ENCODE measurements at regions not wholly inside any gene's neighbourhood (a gene's known extent, or its start where the extent isn't known, plus 50 kb on each side); places are given as distances from the start of the nearest gene placed in this dataset.

DNA sequence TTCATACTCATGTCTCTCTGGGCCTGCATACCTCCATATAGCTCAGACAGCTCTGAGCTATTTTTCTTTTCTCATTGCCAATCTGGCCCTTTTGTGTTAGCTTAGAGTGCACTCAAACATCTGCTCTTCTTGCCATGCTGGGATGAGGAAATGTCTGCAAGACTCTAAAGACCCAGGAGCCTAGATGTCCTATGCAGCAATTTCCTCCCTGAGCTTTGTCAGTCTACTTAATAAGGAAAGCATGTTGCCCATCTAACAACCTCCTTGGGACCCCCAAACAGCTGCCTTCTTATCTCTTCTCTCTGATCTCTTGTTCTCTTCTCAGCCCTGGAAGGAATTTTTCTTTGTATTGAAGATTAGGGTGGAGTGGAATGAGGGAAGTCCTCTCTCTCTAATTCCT is 69.2 kb downstream of the UCHL1 start:
- ATAC-seq (ENCODE audit: low read depth) (no peak), DNase-seq (no peak)
- Histone ChIP-seq H3K4me3 (ENCODE audit: insufficient read depth, low read depth, low read length) (no peak overlapping the region), H3K27ac (ENCODE audit: insufficient read depth, low read length) (no peak overlapping the region), H3K9me3 (ENCODE audit: control insufficient read depth, insufficient read depth, low read length) (no peaks in the 10 kb centered on the region), H3K36me3 (ENCODE audit: control insufficient read depth, insufficient read depth, low read length) (no peaks in the 10 kb centered on the region), H2BK5ac (ENCODE audit: low read depth, low read length, poor library complexity, severe bottlenecking) (no peak overlapping the region), H3K18ac (ENCODE audit: low read depth, low read length) (no peak overlapping the region), H3K23ac (ENCODE audit: low read depth, low read length) (no peak overlapping the region), H4K8ac (ENCODE audit: low read depth in 2 of 2, low read length in 2 of 2) (no peak overlapping the region), H2AFZ (replicated peaks; ENCODE audit: low read length, poor library complexity) (no peak overlapping the region), H2BK120ac (ENCODE audit: low read depth, low read length) (no peak overlapping the region), H2AK5ac (ENCODE audit: low read depth, low read length) (no peak overlapping the region), H3K79me1 (ENCODE audit: low read depth in 1 of 2, low read length in 2 of 2) (no peaks in the 10 kb centered on the region), H2AK9ac (replicated peaks; ENCODE audit: low read depth, low read length, poor library complexity) (no peak overlapping the region), H2BK20ac (ENCODE audit: low read depth, low read length) (no peak overlapping the region), H3K9ac (ENCODE audit: low read depth, low read length) (no peak overlapping the region), H3K9me1 (ENCODE audit: insufficient read depth, low read length) (no peaks in the 10 kb centered on the region), H3K56ac (ENCODE audit: extremely low read depth, insufficient read depth, low read length) (no peak overlapping the region), H3K4ac (ENCODE audit: low read depth, low read length) (no peak overlapping the region), H2BK15ac (ENCODE audit: low read depth, low read length) (no peak overlapping the region), H3K27me3 (ENCODE audit: control insufficient read depth, insufficient read depth, low read length) (peaks cover 7% of the 10 kb centered on the region), H4K91ac (ENCODE audit: insufficient read depth, low read depth, low read length) (no peak overlapping the region), H3K4me1 (ENCODE audit: control insufficient read depth, insufficient read depth, low read length) (no peaks in the 10 kb centered on the region), H3K4me2 (ENCODE audit: low read depth, low read length) (no peak overlapping the region), H4K5ac (ENCODE audit: low read depth, low read length) (no peak overlapping the region), H3K14ac (replicated peaks; ENCODE audit: low read depth, low read length) (no peak overlapping the region), H4K20me1 (ENCODE audit: insufficient read depth, low read length) (no peaks in the 10 kb centered on the region)
- TF ChIP-seq, protein P1, sequence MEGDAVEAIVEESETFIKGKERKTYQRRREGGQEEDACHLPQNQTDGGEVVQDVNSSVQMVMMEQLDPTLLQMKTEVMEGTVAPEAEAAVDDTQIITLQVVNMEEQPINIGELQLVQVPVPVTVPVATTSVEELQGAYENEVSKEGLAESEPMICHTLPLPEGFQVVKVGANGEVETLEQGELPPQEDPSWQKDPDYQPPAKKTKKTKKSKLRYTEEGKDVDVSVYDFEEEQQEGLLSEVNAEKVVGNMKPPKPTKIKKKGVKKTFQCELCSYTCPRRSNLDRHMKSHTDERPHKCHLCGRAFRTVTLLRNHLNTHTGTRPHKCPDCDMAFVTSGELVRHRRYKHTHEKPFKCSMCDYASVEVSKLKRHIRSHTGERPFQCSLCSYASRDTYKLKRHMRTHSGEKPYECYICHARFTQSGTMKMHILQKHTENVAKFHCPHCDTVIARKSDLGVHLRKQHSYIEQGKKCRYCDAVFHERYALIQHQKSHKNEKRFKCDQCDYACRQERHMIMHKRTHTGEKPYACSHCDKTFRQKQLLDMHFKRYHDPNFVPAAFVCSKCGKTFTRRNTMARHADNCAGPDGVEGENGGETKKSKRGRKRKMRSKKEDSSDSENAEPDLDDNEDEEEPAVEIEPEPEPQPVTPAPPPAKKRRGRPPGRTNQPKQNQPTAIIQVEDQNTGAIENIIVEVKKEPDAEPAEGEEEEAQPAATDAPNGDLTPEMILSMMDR (conservative IDR thresholded peaks at IDR 0.05; ENCODE audit: low read depth, low read length), result no peak
- no peak for TF ChIP-seq MAZ (IDR thresholded peaks at IDR 0.05; ENCODE audit: borderline replicate concordance, low read depth, low read length)
- TF ChIP-seq FOS (IDR thresholded peaks at IDR 0.05; ENCODE audit: low read depth, low read length), result no peak
- TF ChIP-seq, protein P2, sequence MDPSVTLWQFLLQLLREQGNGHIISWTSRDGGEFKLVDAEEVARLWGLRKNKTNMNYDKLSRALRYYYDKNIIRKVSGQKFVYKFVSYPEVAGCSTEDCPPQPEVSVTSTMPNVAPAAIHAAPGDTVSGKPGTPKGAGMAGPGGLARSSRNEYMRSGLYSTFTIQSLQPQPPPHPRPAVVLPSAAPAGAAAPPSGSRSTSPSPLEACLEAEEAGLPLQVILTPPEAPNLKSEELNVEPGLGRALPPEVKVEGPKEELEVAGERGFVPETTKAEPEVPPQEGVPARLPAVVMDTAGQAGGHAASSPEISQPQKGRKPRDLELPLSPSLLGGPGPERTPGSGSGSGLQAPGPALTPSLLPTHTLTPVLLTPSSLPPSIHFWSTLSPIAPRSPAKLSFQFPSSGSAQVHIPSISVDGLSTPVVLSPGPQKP (IDR thresholded peaks at IDR 0.05; ENCODE audit: borderline replicate concordance, low read depth, low read length), result no peak
- TF ChIP-seq CHD1 (IDR thresholded peaks at IDR 0.05; ENCODE audit: low read depth, low read length), result no peak
- no peak for TF ChIP-seq CEBPB (IDR thresholded peaks at IDR 0.05; ENCODE audit: low read depth, low read length)
- TF ChIP-seq NFE2L2 (IDR thresholded peaks at IDR 0.05; ENCODE audit: low read depth, low read length), result no peak
- no peak for TF ChIP-seq SMC3 (IDR thresholded peaks at IDR 0.05; ENCODE audit: low read depth, low read length)
- no peak for TF ChIP-seq USF2 (IDR thresholded peaks at IDR 0.05; ENCODE audit: low read depth, low read length)
- TF ChIP-seq RFX5 (IDR thresholded peaks at IDR 0.05; ENCODE audit: low read depth, low read length), result no peak
- TF ChIP-seq MAFK (IDR thresholded peaks at IDR 0.05; ENCODE audit: low read depth, low read length), result no peak
- no peak for TF ChIP-seq POLR2A (IDR thresholded peaks at IDR 0.05; ENCODE audit: low read depth, low read length)
- no peak for TF ChIP-seq RCOR1 (IDR thresholded peaks at IDR 0.05; ENCODE audit: insufficient replicate concordance, low read length)
- no peak for TF ChIP-seq BHLHE40 (IDR thresholded peaks at IDR 0.05; ENCODE audit: low read depth, low read length)
- TF ChIP-seq RAD21 (IDR thresholded peaks at IDR 0.05; ENCODE audit: low read length), result no peak
- no peak for TF ChIP-seq MXI1 (IDR thresholded peaks at IDR 0.05; ENCODE audit: borderline replicate concordance, low read depth, low read length)
- in situ Hi-C loops (cut with MboI; ENCODE audit: low sequenced_read_pairs), result no loop called here
- ChIA-PET POLR2A (ENCODE audit: unreplicated experiment) (no interaction called here), CTCF (no interaction called here)
- intact Hi-C loops (cut with micrococcal nuclease), result no loop called here
- no TSS peak for BruUV-seq (replicated peaks)
- dilution Hi-C loops (cut with HindIII; ENCODE audit: low sequenced_read_pairs, unreplicated experiment), result no loop called here

All from IMR-90 (cell line).